ENCODE measurements at regions not wholly inside any gene's neighbourhood (a gene's known extent, or its start where the extent isn't known, plus 50 kb on each side); places are given as distances from the start of the nearest gene placed in this dataset.
"Not testable (repeated sequence)": the region's sequence is repeated elsewhere in the genome, so short reads cannot be mapped to it uniquely, and the experiment has no call there.

DNA sequence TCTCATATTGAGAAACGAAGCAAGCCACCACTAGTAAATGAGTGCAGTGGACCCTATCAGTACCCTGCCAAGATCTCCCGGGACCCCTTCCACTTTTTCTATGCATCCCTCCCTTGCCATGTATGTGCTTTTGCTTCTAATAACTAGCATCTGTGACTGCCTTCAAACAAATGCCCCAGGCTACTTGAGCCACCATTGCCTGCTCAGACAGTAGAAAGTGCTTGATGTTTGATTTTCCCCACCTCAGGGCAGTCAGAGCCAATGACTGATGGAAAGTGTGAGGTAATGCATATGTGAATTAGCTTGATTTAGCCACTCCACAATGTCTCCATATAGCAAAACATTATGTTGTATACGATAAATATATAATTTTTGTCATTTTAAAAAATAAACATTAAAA is 797.3 kb upstream of the ACO1 start:
- DNase-seq (ENCODE audit: low spot score): no peak

- peak; percentile 2 for DNase-seq (ENCODE audit: low spot score)
These were observed 796.4 kb upstream of the ACO1 start for GRCh38 chr9:31588006-31588405.

GRCh38 chr9:31588756-31589155 is 795.7 kb upstream of the ACO1 start:
- DNase-seq (ENCODE audit: low spot score): no peak

GRCh38 chr9:31590091-31590490 is 794.4 kb upstream of the ACO1 start:
- DNase-seq (ENCODE audit: low spot score): no peak

DNA sequence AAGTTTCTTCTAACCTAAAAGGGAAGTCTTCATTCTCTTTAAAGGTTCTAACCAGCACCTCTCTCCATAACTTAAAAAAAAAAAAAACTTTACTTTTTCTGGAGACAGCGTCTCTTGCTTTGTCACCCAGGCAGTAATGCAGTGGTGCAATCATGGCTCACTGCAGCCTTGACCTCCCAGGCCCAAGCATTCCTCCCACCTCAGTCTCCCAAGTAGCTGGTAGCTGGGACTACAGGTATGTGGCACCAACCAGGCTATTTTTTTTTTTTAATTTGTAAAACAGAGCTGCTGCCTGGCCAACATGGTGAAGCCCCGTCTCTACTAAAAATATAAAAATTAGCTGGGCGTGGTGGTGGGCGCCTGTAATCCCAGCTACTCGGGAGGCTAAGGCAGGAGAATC is 787.4 kb upstream of the ACO1 start:
- DNase-seq (ENCODE audit: low spot score): not testable (repeated sequence)

GRCh38 chr9:31597977-31598376 is 786.5 kb upstream of the ACO1 start:
- no peak for DNase-seq (ENCODE audit: low spot score)

GRCh38 chr9:31601666-31602065 is 782.8 kb upstream of the ACO1 start:
- no peak for DNase-seq (ENCODE audit: low spot score)

- DNase-seq (ENCODE audit: low spot score): no peak
These were observed 779.9 kb upstream of the ACO1 start for GRCh38 chr9:31604531-31604930.

DNA sequence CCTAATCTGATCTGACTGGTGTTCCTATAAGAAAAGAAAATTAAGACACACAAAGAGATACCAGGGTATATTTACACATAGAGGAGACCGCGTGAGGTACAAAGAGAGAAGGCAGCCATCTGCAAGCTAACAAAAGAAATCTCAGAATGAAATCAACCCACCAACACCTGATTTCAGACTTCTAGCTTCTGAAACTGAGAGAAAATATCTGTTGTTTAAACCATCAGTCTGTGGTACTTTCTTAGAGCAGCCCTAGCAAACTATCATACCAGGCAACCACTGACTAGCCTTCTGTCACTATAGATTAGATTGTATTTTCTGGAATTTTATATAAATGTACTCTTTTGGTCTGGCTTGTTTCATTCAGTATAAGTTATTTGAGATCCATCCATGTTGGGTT is 779.3 kb upstream of the ACO1 start:
- no peak for DNase-seq (ENCODE audit: low spot score)

DNA sequence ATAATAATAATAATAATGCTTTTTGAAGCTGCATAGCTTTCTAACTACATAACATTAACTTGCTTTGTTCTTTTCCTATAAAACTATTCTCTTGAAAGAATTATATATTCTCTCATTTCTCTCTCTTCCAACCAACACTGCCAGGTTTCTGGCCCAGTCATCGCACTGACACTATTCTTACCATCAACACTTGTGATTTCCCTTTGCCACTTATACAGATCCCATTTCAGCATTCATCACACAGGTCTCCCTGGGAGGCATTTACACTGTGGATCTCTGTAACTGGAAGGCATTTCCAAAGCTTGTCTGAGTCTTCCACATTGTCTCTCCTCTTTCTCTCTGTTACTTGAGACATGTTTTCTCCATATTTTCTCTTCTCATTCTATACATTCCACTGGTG is 777.8 kb upstream of the ACO1 start:
- no peak for DNase-seq (ENCODE audit: low spot score)

- DNase-seq (ENCODE audit: low spot score): no peak
These were observed 776.0 kb upstream of the ACO1 start for GRCh38 chr9:31608416-31608815.

GRCh38 chr9:31608881-31609280 is 775.6 kb upstream of the ACO1 start:
- no peak for DNase-seq (ENCODE audit: low spot score)

DNA sequence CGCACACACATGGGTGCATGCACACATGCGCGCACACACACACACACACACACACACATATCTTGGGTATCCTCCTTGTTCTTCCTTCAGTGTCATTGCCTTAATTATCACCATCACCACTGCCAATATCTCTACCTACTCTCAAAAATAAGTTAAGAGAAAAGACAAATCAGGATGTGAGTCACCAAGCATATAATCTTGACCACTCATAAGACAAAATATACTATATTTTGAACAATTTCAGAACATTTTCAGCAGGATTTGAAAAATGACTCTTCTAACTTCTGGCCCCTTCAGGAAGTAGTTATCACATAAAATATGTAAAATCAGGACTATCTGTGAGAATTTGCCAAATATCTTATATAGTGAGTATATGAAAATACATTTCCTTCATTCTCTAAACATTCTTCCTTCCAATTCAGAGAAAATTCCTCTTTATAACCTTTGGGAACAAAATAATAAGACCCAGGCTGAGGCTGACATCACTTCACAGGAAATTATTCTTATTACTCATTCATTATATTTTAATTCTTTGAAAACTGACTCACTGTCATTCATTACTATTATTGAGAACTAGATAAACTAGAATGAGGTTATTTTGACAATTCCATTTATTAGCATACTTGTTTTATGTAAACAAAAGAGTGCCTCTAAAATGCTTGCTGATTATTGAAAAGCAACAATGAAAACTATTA is 772.0 kb upstream of the ACO1 start:
- DNase-seq (ENCODE audit: low spot score): no peak

GRCh38 chr9:31615966-31616365 is 768.5 kb upstream of the ACO1 start:
- no peak for DNase-seq (ENCODE audit: low spot score)

DNA sequence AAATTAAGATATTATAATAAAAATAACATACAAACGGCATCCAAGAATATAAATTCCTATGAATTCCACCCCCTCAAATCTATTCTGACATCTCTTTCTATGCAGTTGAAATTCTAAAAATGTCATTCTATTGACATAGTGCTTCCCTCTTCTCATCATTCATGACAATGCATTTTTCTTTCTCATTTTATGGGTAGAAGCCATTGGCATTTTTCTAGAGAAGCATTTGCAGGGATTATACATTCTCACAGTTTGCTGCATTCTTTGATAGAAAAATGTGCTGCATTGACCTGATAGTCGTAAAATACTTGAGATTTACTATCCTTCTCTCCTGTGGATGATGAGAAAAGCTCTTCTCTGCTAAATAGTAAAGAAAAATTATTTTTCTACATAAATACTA is 760.9 kb upstream of the ACO1 start:
- DNase-seq (ENCODE audit: low spot score): no peak

GRCh38 chr9:31629292-31629691 is 755.2 kb upstream of the ACO1 start:
- no peak for DNase-seq (ENCODE audit: low spot score)

DNA sequence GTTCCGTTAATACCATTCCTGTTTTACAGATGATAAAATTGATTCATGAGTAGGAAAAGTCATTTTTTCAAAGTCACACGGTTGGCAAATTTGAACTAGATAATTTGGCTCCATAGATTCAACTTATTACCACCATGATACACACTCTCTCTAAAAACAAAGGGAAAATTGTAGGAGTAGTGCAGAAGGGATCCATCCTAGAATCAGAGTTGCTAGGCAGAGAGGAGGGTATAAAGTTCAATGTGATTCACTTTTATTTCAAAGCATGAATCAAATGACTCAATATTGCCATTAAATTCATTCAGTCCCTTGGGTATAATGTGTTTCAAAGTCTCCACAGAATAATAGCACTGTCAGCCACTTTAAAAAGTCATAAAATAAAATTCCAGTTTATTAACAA is 747.2 kb upstream of the ACO1 start:
- DNase-seq (ENCODE audit: low spot score): no peak

DNA sequence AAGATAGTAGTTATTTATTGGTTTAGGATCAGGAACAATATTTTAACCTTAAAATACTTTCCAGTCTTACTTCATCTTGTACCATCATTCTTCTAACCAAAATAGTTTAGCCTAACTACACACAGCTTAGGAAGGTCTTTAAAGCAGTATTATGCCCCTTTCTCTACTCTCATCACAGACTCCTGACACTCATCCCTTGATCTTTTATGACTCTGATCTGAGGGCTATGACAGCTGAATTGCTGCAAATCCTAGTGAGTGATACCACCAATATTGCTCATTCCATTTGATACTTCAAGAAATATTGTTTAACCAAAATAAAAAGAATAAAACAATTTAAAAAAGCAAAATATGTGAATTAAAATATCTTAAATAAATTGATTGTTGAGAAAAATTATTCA is 746.6 kb upstream of the ACO1 start:
- no peak for DNase-seq (ENCODE audit: low spot score)

- no peak for DNase-seq (ENCODE audit: low spot score)
These were observed 745.0 kb upstream of the ACO1 start for GRCh38 chr9:31639451-31639850.

- no peak for DNase-seq (ENCODE audit: low spot score)
These were observed 715.1 kb upstream of the ACO1 start for GRCh38 chr9:31669311-31669710.

GRCh38 chr9:31671011-31671410 is 713.4 kb upstream of the ACO1 start:
- DNase-seq (ENCODE audit: low spot score): no peak

DNA sequence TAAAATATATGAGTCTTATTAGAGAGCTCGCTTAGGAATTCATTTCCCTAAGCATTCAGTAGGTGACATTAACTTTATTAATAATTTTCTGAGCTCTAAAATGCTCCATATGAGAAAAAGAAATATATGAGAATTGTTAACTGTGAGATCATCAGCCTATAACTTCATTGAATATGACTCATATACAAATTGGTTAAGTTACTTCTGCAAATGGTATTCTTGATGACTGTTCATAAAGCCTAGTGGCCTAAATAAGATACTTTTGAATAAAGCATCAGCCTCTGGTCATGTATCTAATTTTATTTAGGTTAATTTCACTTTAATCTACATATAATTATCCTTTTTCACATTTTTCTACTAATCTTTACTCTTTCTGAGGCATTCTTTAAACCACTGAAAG is 710.2 kb upstream of the ACO1 start:
- DNase-seq (ENCODE audit: low spot score): no peak

GRCh38 chr9:31677415-31677814 is 707.0 kb upstream of the ACO1 start:
- no peak for DNase-seq (ENCODE audit: low spot score)

GRCh38 chr9:31677877-31678276 is 706.6 kb upstream of the ACO1 start:
- DNase-seq (ENCODE audit: low spot score): no peak

DNA sequence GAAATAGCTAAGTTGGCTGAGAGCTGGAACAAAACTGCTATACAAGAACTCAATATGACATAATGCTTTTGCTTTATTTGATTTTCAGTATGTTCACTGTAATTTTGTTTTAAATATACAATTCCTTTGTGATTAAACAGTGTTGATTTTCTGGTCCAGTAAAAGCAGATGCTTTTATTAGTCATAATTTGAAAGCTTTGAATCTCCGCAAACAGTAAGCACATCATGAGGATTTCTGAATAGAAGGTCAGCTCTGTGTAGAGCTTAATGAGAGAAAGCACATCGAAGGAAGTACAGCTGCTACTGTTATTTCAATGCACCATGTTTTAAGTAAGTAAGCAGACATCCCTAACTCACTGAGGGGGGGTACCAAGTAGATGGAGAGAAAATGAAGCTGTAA is 701.3 kb upstream of the ACO1 start:
- no peak for DNase-seq (ENCODE audit: low spot score)
